Calu3 (cell line): ENCODE measurements at regions not wholly inside any gene's neighbourhood (a gene's known extent, or its start where the extent isn't known, plus 50 kb on each side); places are given as distances from the start of the nearest gene placed in this dataset.

Experiments
- BruUV-seq: library from RNA; stranded (reverse); fragments of 400-500 nt; replicated peaks from 2 replicates; lab custom pipeline; 2021; lab: Mats Ljungman, UMichigan
- CTCF ChIA-PET: fragments of 300-600 bp; sonication (Branson Sonifier 250); formaldehyde crosslinking; loops from one replicate; lab custom pipeline; 2022; ENCODE audit warnings: antibody characterized with exemption; lab: Charles Lee
- DNase-seq: peaks from one replicate; pipeline ENCODE4 v3.0.0; 2022
- H3K27ac Mint-ChIP-seq: one replicate; pipeline ENCODE4 v1.8.0; 2022; ENCODE audit warnings: mixed read lengths; ENCODE audit not compliant: unreplicated experiment
- H3K27me3 Mint-ChIP-seq: one replicate; pipeline ENCODE4 v1.8.0; 2022; ENCODE audit warnings: mixed read lengths; ENCODE audit not compliant: unreplicated experiment
- H3K36me3 Mint-ChIP-seq: one replicate; pipeline ENCODE4 v1.8.0; 2022; ENCODE audit warnings: mild to moderate bottlenecking, moderate library complexity, mixed read lengths; ENCODE audit not compliant: insufficient read depth, unreplicated experiment
- H3K4me1 Mint-ChIP-seq: one replicate; pipeline ENCODE4 v1.8.0; 2022; ENCODE audit warnings: mild to moderate bottlenecking, low read depth, mixed read lengths; ENCODE audit not compliant: unreplicated experiment
- H3K4me3 Mint-ChIP-seq: one replicate; pipeline ENCODE4 v1.8.0; 2022; ENCODE audit warnings: mild to moderate bottlenecking, low read depth, moderate library complexity, mixed read lengths; ENCODE audit not compliant: unreplicated experiment
- H3K9me3 Mint-ChIP-seq: one replicate; pipeline ENCODE4 v1.8.0; 2022; ENCODE audit warnings: low read depth, mixed read lengths; ENCODE audit not compliant: unreplicated experiment
- CTCF ChIP-seq: fragments of 200-600 bp; IDR thresholded peaks from one replicate; pipeline ENCODE4 v1.8.0; 2022; ENCODE audit warnings: antibody characterized with exemption; ENCODE audit not compliant: unreplicated experiment
- intact Hi-C: fragments of 100-400 bp; cut with micrococcal nuclease; formaldehyde crosslinking; loops from one replicate; pipeline ENCODE4 v1.10.0; 2022; ENCODE audit not compliant: unreplicated experiment

- no peaks in the 10 kb centered on the region for H3K27me3 Mint-ChIP-seq
- H3K4me1 Mint-ChIP-seq: no peaks in the 10 kb centered on the region
- CTCF ChIA-PET: no interaction called here
- no peak overlapping the region for H3K4me3 Mint-ChIP-seq
- peaks cover 11% of the 10 kb centered on the region for H3K9me3 Mint-ChIP-seq
- intact Hi-C loops: no loop called here
- no peak for DNase-seq
- H3K27ac Mint-ChIP-seq: no peak overlapping the region
- TF ChIP-seq CTCF: no peak
- no peaks in the 10 kb centered on the region for H3K36me3 Mint-ChIP-seq
- BruUV-seq: no TSS peak
Observed at GRCh38 chr16:62450291-62450690, 414.1 kb upstream of the CDH8 start.

- intact Hi-C loops: no loop called here
- no peaks in the 10 kb centered on the region for H3K36me3 Mint-ChIP-seq
- H3K9me3 Mint-ChIP-seq: peaks cover 9% of the 10 kb centered on the region
- TF ChIP-seq CTCF: no peak
- H3K4me3 Mint-ChIP-seq: no peak overlapping the region
- BruUV-seq: no TSS peak
- H3K4me1 Mint-ChIP-seq: no peaks in the 10 kb centered on the region
- DNase-seq: no peak
- CTCF ChIA-PET: no interaction called here
- no peaks in the 10 kb centered on the region for H3K27me3 Mint-ChIP-seq
- H3K27ac Mint-ChIP-seq: no peak overlapping the region
Observed at GRCh38 chr16:62445909-62446308, 409.7 kb upstream of the CDH8 start.

GRCh38 chr16:62424206-62424605 lies 388.0 kb upstream of the CDH8 start:
- CTCF ChIA-PET: no interaction called here
- intact Hi-C loops: no loop called here
- Mint-ChIP-seq H3K4me3 (no peak overlapping the region), H3K27me3 (no peaks in the 10 kb centered on the region), H3K27ac (no peak overlapping the region), H3K36me3 (no peaks in the 10 kb centered on the region), H3K4me1 (no peaks in the 10 kb centered on the region), H3K9me3 (peaks cover 12% of the 10 kb centered on the region)
- DNase-seq: no peak
- no peak for TF ChIP-seq CTCF
- no TSS peak for BruUV-seq

GRCh38 chr16:62408760-62409159 lies 372.5 kb upstream of the CDH8 start:
- H3K36me3 Mint-ChIP-seq: no peaks in the 10 kb centered on the region
- H3K4me3 Mint-ChIP-seq: no peak overlapping the region
- H3K9me3 Mint-ChIP-seq: peaks cover 10% of the 10 kb centered on the region
- DNase-seq: no peak
- CTCF ChIA-PET: interaction anchor here (0.7 kb wide), 1 partner anchor 16 kb away, joined by 3 read pairs; no protein-coding TSS in a partner anchor
- no peak overlapping the region for H3K27ac Mint-ChIP-seq
- BruUV-seq: no TSS peak
- no peaks in the 10 kb centered on the region for H3K4me1 Mint-ChIP-seq
- intact Hi-C loops: no loop called here
- no peak for TF ChIP-seq CTCF
- H3K27me3 Mint-ChIP-seq: no peaks in the 10 kb centered on the region
